ENCODE measurements at regions not wholly inside any gene's neighbourhood (a gene's known extent, or its start where the extent isn't known, plus 50 kb on each side); places are given as distances from the start of the nearest gene placed in this dataset.

DNA sequence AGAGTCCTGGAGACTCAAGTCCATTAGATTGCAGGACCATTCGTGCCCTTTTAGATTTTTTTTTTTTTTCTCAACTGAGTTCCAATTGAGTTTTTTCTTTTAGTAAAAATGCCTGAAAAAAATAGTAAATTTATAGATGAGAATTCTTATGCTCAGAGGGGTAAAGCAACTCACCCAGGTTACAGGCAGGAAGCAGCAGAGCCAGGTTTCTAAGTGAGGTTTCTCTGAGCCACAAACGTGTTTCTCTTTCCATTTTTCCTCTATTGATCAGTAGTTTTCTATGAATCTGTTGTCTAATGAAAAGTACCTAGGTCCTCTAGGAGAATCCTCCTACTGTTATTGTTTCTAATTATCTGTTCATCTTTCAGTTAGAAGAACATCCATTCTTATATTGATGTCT lies 66.4 kb upstream of the C12orf71 start:
- no peak overlapping the region for H4K91ac ChIP-seq (ENCODE audit: insufficient read length, low read depth, low read length)
- H3K4me3 Mint-ChIP-seq: no peak overlapping the region
- no peaks in the 10 kb centered on the region for H3K27me3 Mint-ChIP-seq (ENCODE audit: low read depth)
- H3K36me3 Mint-ChIP-seq (ENCODE audit: insufficient read depth in 1 of 3, low read depth in 3 of 3): no peaks in the 10 kb centered on the region
- no peak overlapping the region for H2AK5ac ChIP-seq (ENCODE audit: insufficient read length, low read length)
- no peak overlapping the region for H2AFZ ChIP-seq (ENCODE audit: low read length)
- H3K4me2 ChIP-seq (ENCODE audit: insufficient read depth, insufficient read length, low read length): no peak overlapping the region
- no peaks in the 10 kb centered on the region for H3K4me1 ChIP-seq (ENCODE audit: insufficient read depth, low read length)
- H3K56ac ChIP-seq (ENCODE audit: insufficient read length, low read depth, low read length): no peak overlapping the region
- no peak overlapping the region for H2BK5ac ChIP-seq (ENCODE audit: insufficient read length, low read length)
- H2BK12ac ChIP-seq (ENCODE audit: insufficient read length, low read depth, low read length): no peak overlapping the region
- H3T11ph ChIP-seq (ENCODE audit: low read length): no peak overlapping the region
- no peak overlapping the region for H4K8ac ChIP-seq (replicated peaks; ENCODE audit: insufficient read length, low read depth, low read length)
- H3K4me1 Mint-ChIP-seq: peaks cover 19 to 22% of the 10 kb centered on the region in 2 experiments
- no peak overlapping the region for H3K4ac ChIP-seq (ENCODE audit: low read depth, low read length)
- no peak for DNase-seq
- H3K18ac ChIP-seq (ENCODE audit: insufficient read length, low read depth, low read length): no peak overlapping the region
- no CpG with 5 or more reads among the region's 2 CpGs for WGBS (ENCODE audit: extremely low coverage, insufficient read length, low lambda C conversion rate)
- no peak overlapping the region for H4K5ac ChIP-seq (ENCODE audit: insufficient read length, low read depth, low read length)
- no peak overlapping the region for H2BK15ac ChIP-seq (ENCODE audit: low read depth, low read length)
- no peaks in the 10 kb centered on the region for H3K79me2 ChIP-seq (ENCODE audit: insufficient read depth, low read length)
- no peak overlapping the region for H3K14ac ChIP-seq (ENCODE audit: insufficient read depth, low read length)
- H4K20me1 ChIP-seq (ENCODE audit: control insufficient read depth, insufficient read depth, insufficient read length): no peaks in the 10 kb centered on the region
- no peak overlapping the region for H2BK120ac ChIP-seq (ENCODE audit: low read depth, low read length, poor library complexity, severe bottlenecking)
- no peak overlapping the region for H3K27ac ChIP-seq (ENCODE audit: insufficient read length, low read depth, low read length)
- no peak overlapping the region for H3K27ac Mint-ChIP-seq
- TF ChIP-seq, protein P1, sequence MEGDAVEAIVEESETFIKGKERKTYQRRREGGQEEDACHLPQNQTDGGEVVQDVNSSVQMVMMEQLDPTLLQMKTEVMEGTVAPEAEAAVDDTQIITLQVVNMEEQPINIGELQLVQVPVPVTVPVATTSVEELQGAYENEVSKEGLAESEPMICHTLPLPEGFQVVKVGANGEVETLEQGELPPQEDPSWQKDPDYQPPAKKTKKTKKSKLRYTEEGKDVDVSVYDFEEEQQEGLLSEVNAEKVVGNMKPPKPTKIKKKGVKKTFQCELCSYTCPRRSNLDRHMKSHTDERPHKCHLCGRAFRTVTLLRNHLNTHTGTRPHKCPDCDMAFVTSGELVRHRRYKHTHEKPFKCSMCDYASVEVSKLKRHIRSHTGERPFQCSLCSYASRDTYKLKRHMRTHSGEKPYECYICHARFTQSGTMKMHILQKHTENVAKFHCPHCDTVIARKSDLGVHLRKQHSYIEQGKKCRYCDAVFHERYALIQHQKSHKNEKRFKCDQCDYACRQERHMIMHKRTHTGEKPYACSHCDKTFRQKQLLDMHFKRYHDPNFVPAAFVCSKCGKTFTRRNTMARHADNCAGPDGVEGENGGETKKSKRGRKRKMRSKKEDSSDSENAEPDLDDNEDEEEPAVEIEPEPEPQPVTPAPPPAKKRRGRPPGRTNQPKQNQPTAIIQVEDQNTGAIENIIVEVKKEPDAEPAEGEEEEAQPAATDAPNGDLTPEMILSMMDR (conservative IDR thresholded peaks at IDR 0.05): no peak
- H3K79me1 ChIP-seq (ENCODE audit: insufficient read depth, low read depth, low read length, poor library complexity, severe bottlenecking): no peaks in the 10 kb centered on the region
- H3K23me2 ChIP-seq (ENCODE audit: insufficient read length, low read depth, low read length, poor library complexity, severe bottlenecking): no peaks in the 10 kb centered on the region
- no peaks in the 10 kb centered on the region for H3K9me3 Mint-ChIP-seq
- no peak overlapping the region for H3K23ac ChIP-seq (ENCODE audit: insufficient read length, low read depth, low read length)
- H3K9ac ChIP-seq (ENCODE audit: extremely low read depth, insufficient read length, low read length): no peak overlapping the region
- no peaks in the 10 kb centered on the region for H3K9me3 ChIP-seq (ENCODE audit: control insufficient read depth, low read depth, low read length)
- no peak overlapping the region for H2BK20ac ChIP-seq (ENCODE audit: low read depth, low read length, poor library complexity, severe bottlenecking)
- H3K27me3 ChIP-seq (ENCODE audit: insufficient read depth, low read length): no peaks in the 10 kb centered on the region
